B cell (primary cell): ENCODE measurements at regions not wholly inside any gene's neighbourhood (a gene's known extent, or its start where the extent isn't known, plus 50 kb on each side); places are given as distances from the start of the nearest gene placed in this dataset.

Source experiments
- EZH2 ChIP-seq: IDR thresholded peaks from 2 replicates; pipeline ENCODE4 v1.6.1; 2012; ENCODE audit warnings: borderline replicate concordance, low read depth, mild to moderate bottlenecking, moderate library complexity, low read length; ENCODE audit not compliant: insufficient read depth, poor library complexity, severe bottlenecking
- TF ChIP-seq, protein P1 (sequence below): fragments of 200-600 bp; IDR thresholded peaks from one replicate; pipeline ENCODE4 v1.8.0; 2022; ENCODE audit warnings: antibody characterized with exemption, mild to moderate bottlenecking

- TF ChIP-seq, protein P1, sequence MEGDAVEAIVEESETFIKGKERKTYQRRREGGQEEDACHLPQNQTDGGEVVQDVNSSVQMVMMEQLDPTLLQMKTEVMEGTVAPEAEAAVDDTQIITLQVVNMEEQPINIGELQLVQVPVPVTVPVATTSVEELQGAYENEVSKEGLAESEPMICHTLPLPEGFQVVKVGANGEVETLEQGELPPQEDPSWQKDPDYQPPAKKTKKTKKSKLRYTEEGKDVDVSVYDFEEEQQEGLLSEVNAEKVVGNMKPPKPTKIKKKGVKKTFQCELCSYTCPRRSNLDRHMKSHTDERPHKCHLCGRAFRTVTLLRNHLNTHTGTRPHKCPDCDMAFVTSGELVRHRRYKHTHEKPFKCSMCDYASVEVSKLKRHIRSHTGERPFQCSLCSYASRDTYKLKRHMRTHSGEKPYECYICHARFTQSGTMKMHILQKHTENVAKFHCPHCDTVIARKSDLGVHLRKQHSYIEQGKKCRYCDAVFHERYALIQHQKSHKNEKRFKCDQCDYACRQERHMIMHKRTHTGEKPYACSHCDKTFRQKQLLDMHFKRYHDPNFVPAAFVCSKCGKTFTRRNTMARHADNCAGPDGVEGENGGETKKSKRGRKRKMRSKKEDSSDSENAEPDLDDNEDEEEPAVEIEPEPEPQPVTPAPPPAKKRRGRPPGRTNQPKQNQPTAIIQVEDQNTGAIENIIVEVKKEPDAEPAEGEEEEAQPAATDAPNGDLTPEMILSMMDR = no peak
- TF ChIP-seq EZH2 = no peak
These were observed 532.1 kb downstream of the RNF144A start for GRCh38 chr2:7449298-7449697.
